GM18508 (cell line): ENCODE measurements at regions not wholly inside any gene's neighbourhood (a gene's known extent, or its start where the extent isn't known, plus 50 kb on each side); places are given as distances from the start of the nearest gene placed in this dataset.
A peak's percentile ranks its signal among the peaks of the same experiment; 100 is the strongest.
"Not testable (repeated sequence)": the region's sequence is repeated elsewhere in the genome, so short reads cannot be mapped to it uniquely, and the experiment has no call there.

ENCODE experiments used
- ATAC-seq: cut with Tn5 transposase; IDR thresholded peaks from one replicate; pipeline ENCODE4 v1.9.1; 2021; ENCODE audit warnings: moderate number of reproducible peaks; ENCODE audit not compliant: insufficient read depth, unreplicated experiment

DNA sequence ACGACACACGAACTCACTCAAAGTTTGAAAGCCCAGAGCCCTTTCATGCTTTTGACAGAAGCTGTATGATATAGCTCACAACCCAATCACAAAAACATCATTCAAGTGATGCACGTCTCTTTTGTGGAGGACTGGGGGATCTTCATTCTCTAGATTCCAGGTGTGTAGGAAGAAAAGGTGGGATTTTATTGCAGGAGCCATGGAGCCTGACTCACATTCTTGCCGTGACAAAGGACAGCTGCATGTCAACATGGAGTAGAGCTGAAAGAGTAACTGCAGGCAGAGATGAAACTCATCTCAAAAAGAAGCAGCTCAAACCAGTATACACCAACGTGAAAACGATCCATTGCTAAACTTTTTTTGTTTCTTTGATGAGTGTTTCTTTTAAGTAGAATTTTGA is 50.9 kb upstream of the PDE1A start:
- ATAC-seq: no peak

DNA sequence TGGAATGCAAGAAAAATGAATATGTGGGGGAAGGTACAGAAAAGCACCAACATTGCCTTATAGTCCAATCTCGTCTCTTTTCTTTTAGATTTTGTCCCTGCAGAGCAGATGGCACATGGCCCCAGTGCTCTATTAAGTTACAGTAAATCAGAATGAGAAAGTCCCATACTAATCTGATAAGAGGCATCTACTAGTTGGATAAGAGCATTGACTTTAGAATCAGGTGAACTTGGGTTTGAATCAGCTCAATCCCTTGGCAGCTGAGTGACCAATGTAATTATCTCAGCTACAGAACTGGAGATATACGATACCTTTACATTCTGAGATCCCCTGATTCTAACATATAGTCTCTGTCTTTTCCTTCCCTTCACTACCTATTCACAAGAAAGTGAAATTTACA is 54.8 kb upstream of the PDE1A start:
- ATAC-seq: no peak

DNA sequence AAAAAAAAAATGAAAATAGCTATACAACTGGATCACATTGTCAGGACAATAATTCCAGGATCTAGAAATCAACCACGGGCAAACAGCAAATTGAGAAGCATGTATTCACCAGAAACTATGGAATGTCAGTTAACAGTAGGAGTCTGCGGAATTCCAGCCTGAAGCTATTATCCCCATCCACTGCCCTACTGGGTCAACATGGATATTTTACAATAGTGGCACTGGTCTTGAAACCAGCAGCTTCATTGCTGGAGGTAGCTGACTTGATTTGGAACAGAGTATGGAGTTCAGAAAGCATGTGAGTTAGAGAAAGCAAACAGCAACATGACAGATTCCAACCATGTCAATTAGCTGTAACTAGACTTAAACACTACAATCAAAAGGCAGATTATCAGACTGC is 55.7 kb upstream of the PDE1A start:
- ATAC-seq: no peak

DNA sequence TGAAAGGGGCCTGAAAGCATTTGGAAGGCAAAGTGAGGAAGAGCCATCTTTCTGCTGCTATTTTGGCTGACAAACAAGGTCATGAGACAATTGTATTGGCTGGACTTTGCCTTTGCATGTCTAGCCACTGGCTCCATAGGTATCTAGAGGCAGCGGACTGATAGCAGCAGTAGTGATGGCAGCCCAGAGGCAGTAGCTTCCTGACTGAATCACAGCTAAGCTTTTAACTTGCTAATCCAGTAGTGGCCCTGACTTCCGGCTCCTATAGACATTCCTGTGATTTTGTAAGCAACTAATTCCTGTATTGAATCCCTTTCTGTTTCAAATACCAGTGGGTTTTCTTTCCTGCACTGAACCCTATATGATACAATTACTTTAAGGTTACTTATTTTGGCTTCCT is 69.8 kb upstream of the PDE1A start:
- no peak for ATAC-seq

DNA sequence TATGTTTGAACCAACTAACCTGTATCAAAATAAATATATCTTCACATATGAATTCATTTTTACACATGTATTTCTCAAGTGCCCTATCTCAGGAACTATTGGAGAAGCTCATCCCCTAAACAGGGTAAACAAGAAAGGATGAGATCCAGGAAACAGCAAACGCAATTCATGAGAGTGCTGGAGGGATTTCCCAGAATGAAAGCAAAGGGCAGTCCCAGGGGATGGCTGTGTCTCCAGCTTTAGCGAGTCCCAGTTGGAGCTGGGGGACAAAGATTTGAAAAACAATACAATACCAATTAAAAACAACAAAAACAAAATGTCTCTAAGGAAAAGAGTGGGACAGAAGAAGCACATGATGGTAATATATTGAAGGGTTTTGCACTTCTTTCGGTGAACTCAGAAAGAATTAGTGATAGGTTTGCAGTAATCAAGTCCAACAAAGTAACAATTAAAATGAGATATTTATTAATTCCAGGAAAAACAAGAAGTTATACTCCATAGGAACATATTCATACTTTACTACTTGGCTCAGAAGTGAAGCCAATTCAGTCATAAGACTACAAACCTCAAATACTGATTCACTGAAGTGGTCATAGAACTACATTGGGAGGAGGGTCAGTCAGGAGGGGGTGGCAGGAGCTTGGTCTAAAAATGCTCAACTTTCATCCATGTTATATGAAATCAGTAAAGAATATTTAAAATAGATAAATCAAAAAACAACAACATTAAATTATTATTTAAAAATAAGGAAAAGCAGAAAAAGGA is 73.1 kb upstream of the PDE1A start:
- no peak for ATAC-seq

DNA sequence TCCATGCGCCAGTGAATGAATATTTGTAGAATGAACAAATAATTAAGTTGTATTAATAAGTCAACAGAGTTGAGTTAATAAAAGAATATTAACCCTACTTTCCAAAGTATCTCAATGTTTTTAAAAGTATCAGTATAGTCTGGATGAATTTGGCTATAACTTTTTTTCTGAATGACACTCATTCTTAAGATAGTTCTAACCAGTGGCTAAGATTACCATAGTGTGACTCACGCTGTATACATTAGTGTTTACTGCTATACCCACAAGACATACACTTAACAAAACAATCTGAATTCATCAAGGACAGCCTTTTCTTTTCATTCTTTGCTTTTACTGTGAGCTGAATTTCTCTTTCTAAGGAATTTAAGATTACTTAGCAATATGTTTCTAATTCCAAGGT is 77.0 kb upstream of the PDE1A start:
- no peak for ATAC-seq

DNA sequence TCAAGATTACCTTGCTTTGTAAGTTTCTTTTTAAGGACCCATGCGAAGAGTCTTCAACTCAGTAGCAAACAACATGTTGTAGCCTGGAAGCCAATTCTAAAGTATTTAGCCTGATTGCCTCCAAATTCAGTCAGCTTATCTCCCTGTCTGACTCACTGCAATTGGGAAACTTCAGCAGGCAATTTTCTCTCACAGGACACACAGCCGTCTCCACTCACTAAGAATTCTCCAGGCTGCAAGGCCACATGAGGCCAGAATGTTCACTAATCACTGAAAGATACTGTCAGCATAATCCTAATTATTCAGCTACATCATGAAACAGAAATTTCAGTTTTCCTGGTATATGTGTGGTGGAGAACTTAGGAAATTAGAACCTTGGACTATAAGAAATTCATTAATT is 78.1 kb upstream of the PDE1A start:
- no peak for ATAC-seq

DNA sequence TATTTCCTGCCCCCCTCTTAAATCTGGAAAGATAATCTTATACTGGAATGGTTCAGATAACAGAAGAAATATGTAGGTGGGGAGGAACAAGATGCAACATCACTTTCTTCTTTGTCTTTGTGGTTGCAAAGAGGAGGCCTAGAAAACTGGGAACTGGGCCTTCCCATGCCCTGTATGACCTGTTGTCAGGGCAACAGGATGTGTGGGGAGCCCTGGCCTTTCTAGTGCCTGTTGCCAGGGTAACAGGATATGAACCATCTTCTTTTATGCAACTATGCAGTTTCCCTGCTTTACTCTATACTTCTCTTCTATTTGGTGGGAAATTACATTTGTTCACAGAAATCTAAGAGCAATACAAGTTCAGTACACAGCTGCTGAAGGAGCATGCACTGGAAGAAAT is 79.8 kb upstream of the PDE1A start:
- ATAC-seq: no peak

DNA sequence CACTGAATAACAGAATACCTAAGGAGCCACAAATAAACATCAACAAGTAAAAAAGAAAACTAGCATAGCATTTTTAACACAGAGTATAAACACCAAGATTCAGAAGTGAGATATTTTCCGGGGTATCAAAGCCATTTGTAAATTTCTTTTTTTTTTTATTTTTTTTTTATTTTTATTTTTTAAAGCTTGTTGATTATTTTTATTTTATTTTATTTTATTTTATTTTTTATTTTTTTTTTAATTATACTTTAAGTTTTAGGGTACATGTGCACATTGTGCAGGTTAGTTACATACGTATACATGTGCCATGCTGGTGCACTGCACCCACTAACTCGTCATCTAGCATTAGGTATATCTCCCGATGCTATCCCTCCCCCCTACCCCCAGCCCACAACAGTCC is 81.7 kb upstream of the PDE1A start:
- not testable (repeated sequence) for ATAC-seq

DNA sequence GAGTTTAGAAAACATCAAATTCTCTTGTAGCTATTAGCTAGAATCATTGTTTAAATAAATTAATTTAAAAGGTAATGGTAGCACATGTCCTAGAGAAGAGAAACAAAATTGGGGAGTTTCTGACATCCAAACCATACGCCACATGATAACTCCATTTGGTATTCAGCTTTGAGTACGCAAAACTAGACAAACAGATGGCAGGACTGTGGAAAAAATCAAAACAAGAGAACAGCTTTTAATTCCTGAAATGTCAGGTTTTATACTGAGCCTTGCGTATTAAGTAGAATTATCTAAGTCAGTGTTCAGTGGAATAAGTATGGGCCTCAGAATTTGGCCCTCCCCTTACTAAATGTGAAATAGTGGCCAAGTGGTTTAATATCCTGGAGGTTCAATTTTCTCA is 82.4 kb upstream of the PDE1A start:
- no peak for ATAC-seq

DNA sequence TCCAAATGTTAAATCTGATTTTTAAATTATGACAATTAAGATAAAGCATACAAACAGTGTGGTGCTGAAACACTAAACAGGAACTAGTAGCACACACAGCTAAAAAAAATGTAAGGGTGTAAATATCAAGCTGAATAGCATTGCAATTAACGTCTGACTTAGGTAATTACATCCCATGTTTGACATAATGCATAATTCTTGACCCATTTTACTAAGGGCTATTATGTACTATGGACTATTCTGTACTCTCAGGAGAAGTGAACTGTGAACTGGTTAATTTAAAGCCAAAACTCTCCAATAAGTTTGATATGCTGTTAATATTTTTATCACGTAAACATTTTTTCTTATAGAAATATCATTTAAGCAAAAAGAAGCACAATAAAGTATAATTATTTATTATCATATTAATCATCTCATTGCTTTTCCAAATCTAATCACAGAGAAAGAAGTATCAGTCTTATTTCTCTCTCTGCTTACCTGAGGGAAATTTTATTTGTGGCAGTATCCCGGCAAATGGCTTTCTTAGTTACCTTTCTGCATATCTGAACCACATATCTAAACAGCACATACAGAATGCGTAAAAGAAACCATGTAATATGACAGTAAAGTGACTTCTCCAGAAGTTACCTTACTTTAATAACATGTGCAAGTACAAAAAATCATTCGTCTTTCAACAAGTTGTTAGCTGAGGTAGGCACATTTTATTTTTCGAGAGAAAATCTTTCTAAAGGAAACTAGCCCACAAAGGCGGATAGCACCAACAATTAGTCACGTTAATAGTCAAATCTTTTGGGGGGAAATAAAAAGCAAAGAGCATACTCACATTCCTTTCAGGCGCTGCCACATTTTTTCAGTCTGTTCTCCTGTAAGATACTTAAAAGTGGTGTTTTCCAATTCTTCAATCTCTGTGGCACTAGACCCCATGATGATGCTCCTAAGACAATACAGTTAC is 94.9 kb upstream of the PDE1A start:
- no peak for ATAC-seq

DNA sequence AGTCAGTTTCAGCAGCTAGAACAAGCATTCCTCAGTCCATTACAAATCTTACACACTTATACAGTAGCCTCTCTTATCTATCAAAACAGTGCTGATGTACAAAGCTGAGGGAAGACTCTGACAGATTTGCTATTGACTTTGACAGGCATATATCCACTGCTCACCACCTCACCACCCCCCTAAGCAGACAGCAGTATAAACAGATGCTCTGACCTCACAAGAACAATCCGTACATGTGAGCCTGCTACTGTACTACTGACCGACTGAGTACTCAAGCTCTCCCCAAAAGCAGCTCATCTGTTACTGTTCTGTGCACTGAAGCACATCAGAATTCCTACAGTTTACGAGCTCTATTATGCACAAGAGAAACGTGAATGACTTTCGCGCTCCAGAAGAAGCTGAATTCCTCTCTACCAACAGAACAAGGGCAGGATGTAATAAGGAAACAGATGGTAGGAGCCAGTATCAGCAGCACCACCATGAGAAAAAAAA is 95.6 kb upstream of the PDE1A start:
- no peak for ATAC-seq

DNA sequence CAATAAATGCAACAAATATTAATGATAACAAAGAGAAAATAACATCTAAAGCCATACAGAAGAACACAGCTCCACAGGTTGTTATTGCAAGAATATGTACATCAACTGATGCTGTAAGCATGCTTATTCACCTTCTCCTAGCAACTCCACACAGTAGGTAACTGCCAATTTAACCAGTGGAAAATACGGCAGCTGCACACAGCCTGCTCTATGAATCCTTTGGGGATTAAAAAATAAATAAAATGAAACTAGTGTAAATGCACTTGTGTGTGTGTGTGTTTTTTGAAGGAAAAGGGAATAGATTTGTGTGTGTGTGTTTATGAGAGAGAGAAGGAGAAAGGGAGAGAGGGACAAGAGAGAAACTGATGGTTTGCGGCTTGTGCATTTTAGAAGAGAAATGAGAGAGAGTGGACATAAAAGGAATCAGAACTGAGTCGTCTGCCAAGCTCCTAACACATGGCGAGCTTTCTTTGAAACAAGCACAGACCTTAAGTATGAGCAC is 96.2 kb upstream of the PDE1A start:
- ATAC-seq: no peak

DNA sequence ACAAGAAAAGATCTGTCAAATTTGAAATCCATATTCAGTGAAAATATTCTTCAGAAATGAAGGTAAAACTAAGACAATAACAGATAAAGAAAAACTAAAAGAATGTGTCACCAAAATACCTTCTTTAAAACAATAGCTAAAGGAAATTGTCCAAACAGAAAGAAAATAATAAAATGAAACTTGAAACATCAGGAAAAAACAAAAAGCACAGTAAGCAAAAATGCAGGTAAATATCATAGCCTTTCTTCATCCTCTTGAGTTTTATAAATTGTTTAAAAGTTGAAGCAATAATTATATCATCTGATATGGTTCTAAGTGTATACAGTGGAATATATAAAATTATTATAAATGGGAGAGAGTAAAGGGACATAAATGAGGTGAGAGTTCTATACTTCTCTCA is 103.8 kb upstream of the PDE1A start:
- ATAC-seq: no peak

DNA sequence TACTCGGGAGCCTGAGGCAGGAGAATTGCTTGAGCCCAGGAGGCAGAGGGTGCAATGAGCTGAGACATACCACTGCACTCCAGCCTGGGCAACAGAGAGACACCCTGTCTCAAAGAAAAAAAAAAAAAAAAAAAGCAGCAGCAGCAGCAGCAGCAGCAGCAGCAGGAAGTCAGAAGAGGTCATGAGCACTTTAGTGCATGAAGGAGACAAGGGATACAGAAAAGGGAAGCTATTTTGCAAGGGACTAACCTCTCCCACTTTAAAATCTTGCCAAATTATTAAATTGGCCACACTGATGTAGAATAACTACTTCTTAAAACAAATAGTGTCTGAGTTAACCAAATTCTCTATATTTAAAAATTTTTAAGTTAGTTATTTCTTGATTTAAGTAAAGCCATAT is 113.4 kb upstream of the PDE1A start:
- no peak for ATAC-seq

DNA sequence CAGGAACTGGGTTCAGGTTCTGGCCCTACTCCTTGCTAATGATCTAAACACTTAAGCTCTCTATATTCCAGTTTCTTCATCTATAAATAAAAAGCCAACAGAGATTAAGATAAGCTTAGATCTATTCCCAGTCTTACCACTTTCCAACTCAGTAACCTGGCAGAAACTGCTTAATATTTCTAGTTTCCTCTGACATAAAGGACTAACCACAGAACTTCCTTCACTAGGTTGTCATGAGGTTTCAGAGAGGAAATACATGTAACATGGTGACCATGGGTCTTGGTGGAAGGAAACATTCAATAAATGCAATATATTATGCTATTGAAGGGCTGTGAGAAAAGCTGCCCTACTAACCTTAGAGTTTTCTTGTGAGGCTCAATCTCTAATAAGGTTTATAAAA is 114.4 kb upstream of the PDE1A start:
- peak; percentile 79 for ATAC-seq

DNA sequence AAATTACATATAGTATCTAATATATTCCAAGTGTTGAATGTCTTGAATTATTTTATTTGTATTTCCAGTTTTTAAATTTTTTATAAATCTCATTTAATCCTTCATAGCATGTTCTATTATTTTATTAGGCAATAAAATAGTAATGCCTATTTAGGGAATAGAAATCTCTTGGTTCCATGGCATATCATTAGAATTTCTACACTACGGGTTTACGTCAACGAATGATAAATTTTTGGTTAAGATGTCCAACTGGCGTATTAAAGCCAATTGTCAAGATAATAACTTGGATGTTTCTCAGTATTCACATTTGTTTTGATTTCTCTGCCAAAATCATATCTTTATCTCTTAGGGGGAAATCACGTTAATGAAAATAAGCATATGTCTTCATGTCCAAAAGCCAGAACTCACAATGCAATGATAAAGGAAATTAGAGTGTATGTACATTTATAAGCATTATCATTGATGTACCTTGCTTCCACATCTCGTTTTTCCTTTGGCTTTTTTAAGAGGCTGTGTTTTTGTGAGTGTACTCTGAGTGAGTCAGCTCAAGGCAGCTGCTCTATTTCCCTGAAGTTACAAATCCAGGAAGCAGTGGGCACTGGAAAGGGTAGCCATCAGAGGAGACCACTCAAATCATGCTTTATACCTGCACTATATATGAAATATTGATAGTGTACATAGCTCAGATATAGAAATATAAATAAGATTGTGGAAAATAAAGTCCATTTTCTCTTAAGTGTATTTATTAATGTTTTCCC is 115.8 kb upstream of the PDE1A start:
- no peak for ATAC-seq

DNA sequence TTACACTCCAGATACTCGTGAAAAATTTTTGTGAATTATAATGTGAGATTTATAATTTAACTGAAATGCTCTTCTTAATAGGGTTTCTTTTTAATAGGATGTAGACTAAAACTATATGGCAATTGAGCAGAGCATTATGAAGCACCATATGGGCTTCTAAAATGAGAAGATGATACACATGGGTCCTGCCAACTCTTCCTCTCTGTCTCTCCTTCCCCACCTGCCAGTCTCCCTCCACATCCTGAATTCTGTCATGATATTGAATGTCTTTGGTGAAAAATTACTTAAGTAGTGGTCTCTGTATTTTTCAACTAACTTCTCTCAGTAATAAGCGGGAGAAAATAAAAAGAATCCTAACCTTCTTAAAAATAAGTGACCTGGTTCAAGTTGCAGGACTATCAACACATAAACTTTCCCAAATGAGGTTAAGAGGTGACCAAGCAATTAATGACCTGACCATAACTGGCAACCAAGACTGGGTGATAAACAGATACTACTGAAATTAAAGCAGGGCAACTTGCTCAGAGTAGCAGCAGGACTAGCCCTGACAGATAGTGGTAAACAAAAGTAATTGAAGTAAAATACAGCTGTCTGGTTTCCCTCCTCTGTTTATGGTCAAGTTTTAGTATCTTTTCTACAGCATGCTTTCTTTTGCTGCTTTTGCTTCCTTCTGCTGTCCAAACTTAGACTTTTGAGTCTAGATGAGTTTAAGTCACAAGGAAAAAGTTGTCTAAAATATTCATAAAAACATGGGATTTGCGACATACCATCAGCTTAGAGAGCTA is 117.1 kb upstream of the PDE1A start:
- no peak for ATAC-seq

DNA sequence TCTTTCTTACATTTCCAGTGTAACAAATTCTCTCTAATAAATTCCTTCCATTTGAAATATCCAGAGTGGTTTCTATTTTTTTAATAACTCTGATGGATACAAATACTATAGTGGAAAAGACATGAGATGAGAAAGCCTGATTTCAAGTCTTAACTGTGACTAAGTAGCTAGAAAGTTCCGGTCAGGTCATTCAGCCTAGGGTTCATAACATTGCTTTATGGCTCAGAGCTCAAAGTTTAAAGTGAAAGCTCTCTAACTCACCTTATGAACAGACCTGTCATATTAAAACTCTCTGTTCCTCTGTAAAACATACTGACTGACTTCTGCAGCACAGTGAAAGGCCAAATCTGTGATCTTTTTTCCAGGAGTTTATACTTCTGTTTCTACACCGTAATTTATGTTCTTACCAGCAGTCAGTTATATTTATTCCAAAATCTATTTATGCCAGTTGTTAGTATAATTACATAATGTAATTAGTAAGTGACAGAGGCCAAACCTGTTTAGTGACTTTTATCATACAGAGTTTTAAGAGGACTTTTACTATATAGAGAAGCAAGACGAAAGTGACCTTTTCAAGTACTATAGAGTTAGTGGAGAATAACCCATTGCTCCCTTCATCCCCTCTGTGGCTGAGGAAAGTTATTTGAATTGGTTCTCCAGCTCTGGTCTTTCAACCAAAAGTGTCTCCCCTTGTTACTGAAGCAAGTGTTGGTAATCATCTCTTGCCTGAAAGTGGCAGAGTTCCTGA is 118.8 kb upstream of the PDE1A start:
- peak; percentile 62 for ATAC-seq
